NCI-H345 treated with DMSO at 0.1 percent for 48 hours (cell line): ENCODE measurements at regions not wholly inside any gene's neighbourhood (a gene's known extent, or its start where the extent isn't known, plus 50 kb on each side); places are given as distances from the start of the nearest gene placed in this dataset.
"Not testable (repeated sequence)": the region's sequence is repeated elsewhere in the genome, so short reads cannot be mapped to it uniquely, and the experiment has no call there.

Source experiments
- DNase-seq: peaks from one replicate; lab custom pipeline; 2025; ENCODE audit not compliant: unreplicated experiment; lab: John Stamatoyannopoulos, UW

GRCh38 chr4:42282081-42282901 lies 115.0 kb upstream of the SHISA3 start:
- peak; percentile 53 for DNase-seq

- DNase-seq = no peak
These were observed 113.3 kb upstream of the SHISA3 start for GRCh38 chr4:42284030-42284429.

GRCh38 chr4:42288876-42289275 lies 108.4 kb upstream of the SHISA3 start:
- DNase-seq = not testable (repeated sequence)

GRCh38 chr4:42292192-42292591 lies 105.1 kb upstream of the SHISA3 start:
- not testable (repeated sequence) for DNase-seq

- no peak for DNase-seq
These were observed 103.1 kb upstream of the SHISA3 start for GRCh38 chr4:42293967-42294813.

- DNase-seq = no peak
These were observed 101.1 kb upstream of the SHISA3 start for GRCh38 chr4:42296196-42296595.

GRCh38 chr4:42302348-42302747 lies 94.9 kb upstream of the SHISA3 start:
- no peak for DNase-seq

- no peak for DNase-seq
These were observed 90.8 kb upstream of the SHISA3 start for GRCh38 chr4:42306221-42307109.

- DNase-seq = no peak
These were observed 89.0 kb upstream of the SHISA3 start for GRCh38 chr4:42308247-42308646.

GRCh38 chr4:42309361-42310260 lies 87.7 kb upstream of the SHISA3 start:
- no peak for DNase-seq

GRCh38 chr4:42310358-42310757 lies 86.9 kb upstream of the SHISA3 start:
- no peak for DNase-seq

GRCh38 chr4:42310806-42311205 lies 86.5 kb upstream of the SHISA3 start:
- DNase-seq = no peak

- DNase-seq = no peak
These were observed 85.7 kb upstream of the SHISA3 start for GRCh38 chr4:42311591-42311990.

- DNase-seq = not testable (repeated sequence)
These were observed 83.9 kb upstream of the SHISA3 start for GRCh38 chr4:42313420-42313819.

GRCh38 chr4:42313872-42314271 lies 83.4 kb upstream of the SHISA3 start:
- no peak for DNase-seq

- no peak for DNase-seq
These were observed 82.1 kb upstream of the SHISA3 start for GRCh38 chr4:42315231-42315630.

GRCh38 chr4:42320822-42321388 lies 76.4 kb upstream of the SHISA3 start:
- no peak for DNase-seq

- no peak for DNase-seq
These were observed 71.2 kb upstream of the SHISA3 start for GRCh38 chr4:42326040-42326439.

GRCh38 chr4:42326524-42326923 lies 70.8 kb upstream of the SHISA3 start:
- no peak for DNase-seq

- DNase-seq = no peak
These were observed 70.0 kb upstream of the SHISA3 start for GRCh38 chr4:42327323-42327722.
